T-helper 2 cell treated with Interferon-gamma antibody and Interleukin-4, amounts not matched to agents 5 μg/mL and 100 μg/mL, for 36 hours (primary cell): ENCODE measurements at regions not wholly inside any gene's neighbourhood (a gene's known extent, or its start where the extent isn't known, plus 50 kb on each side); places are given as distances from the start of the nearest gene placed in this dataset.

ENCODE experiments used
- DNase-seq: peaks from one replicate; pipeline ENCODE4 v3.0.0; 2021; ENCODE audit warnings: low spot score
- H3K27ac Mint-ChIP-seq: one replicate; pipeline ENCODE4 v1.8.0; 2021; ENCODE audit warnings: mild to moderate bottlenecking, mixed read lengths
- H3K27me3 Mint-ChIP-seq: one replicate; pipeline ENCODE4 v1.8.0; 2021; ENCODE audit warnings: low read depth, mixed read lengths
- H3K36me3 Mint-ChIP-seq: one replicate; pipeline ENCODE4 v1.8.0; 2021; ENCODE audit warnings: low read depth, mixed read lengths
- H3K4me1 Mint-ChIP-seq: one replicate; pipeline ENCODE4 v1.8.0; 2021; ENCODE audit warnings: low read depth, mixed read lengths
- H3K4me3 Mint-ChIP-seq: one replicate; pipeline ENCODE4 v1.8.0; 2022; ENCODE audit warnings: mild to moderate bottlenecking, moderate library complexity, mixed read lengths
- H3K9me3 Mint-ChIP-seq: one replicate; pipeline ENCODE4 v1.8.0; 2021; ENCODE audit warnings: mixed read lengths

DNA sequence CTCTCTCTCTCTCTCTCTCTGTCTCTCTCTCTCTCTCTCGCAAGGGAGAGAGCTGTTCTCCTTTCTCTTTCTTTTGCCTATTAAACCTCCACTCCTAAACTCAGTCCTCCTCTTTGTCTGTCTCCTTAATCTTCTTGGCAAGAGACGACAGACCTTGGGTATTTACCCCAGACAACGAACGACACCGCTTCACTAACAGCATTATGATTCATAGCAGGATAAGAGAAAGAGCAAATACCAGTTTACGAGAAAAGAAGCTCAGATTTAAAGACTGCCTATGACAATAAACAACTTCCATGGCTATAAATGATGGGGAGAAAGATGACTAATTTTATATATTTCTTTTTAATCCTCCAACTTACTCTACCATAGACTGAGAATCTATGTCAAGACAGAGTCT is 1396.5 kb upstream of the CELF2 start:
- H3K27ac Mint-ChIP-seq, result no peak overlapping the region
- H3K4me3 Mint-ChIP-seq, result no peak overlapping the region
- H3K4me1 Mint-ChIP-seq, result no peaks in the 10 kb centered on the region
- no peak for DNase-seq
- H3K9me3 Mint-ChIP-seq, result no peaks in the 10 kb centered on the region
- H3K27me3 Mint-ChIP-seq, result no peaks in the 10 kb centered on the region
- no peaks in the 10 kb centered on the region for H3K36me3 Mint-ChIP-seq

DNA sequence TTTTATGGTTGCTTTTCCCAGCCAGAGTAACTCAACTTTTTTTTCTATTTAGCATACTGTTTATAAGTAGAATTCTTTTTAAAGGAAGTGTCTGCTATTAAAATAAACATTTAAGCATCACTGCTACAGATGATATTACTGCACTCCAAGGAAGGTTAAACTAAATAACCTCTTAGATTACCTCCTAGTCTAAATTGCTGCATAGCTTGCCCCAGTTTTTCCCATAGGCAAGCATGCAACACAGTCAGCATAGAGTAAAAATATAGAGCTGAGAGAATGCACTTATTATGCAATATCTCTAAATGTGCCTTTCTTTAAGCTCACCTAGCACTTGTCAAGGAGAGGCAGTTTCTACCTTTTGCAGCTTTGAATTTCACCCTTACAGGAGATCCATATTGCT is 1392.4 kb upstream of the CELF2 start:
- no peak overlapping the region for H3K4me3 Mint-ChIP-seq
- no peaks in the 10 kb centered on the region for H3K9me3 Mint-ChIP-seq
- no peaks in the 10 kb centered on the region for H3K4me1 Mint-ChIP-seq
- DNase-seq, result no peak
- no peak overlapping the region for H3K27ac Mint-ChIP-seq
- no peaks in the 10 kb centered on the region for H3K36me3 Mint-ChIP-seq
- H3K27me3 Mint-ChIP-seq, result no peaks in the 10 kb centered on the region

DNA sequence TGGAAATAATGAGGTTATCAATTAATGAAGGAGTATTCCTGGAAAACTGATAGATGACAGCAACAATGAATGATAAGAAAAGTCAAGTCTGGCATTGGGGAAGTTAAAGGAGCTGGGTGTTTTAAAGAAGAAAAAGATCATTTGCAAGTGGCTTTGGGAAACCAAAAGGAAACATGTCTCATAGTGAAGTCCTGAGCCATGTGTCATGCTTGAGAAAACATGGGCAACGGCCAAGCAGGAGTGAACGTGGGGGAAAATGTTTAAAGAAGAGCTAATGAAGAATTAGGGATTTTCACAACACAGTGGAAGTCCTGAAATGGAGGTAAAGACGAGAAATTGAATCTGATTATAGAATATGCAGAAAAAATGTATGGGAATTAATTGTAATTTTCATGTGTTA is 1383.2 kb upstream of the CELF2 start:
- Mint-ChIP-seq H3K4me3 (no peak overlapping the region), H3K27me3 (no peaks in the 10 kb centered on the region)
- no peak for DNase-seq

DNA sequence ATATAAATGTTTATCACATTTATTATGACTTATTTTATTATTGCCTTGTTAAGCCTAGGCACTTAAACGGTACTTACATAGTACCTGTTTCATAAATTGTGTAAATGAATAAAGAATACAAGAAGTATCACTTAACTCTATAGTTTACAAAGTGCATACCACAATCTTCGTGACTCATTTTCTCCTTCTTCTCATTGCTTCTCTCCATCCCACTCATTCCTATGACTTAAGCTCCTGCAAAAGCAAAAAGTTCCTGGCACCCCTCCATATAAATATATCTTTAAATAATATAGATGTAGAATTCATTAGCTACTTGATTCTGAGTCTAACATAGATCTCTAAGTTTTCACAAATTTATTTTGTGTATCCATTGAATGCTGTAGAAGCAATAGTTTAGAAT is 1382.0 kb upstream of the CELF2 start:
- Mint-ChIP-seq H3K9me3 (no peaks in the 10 kb centered on the region), H3K4me1 (no peaks in the 10 kb centered on the region), H3K36me3 (no peaks in the 10 kb centered on the region), H3K27ac (no peak overlapping the region), H3K4me3 (no peak overlapping the region), H3K27me3 (no peaks in the 10 kb centered on the region)
- DNase-seq, result no peak

More for the DNA sequence above, 1383.2 kb upstream of the CELF2 start:
- no peak overlapping the region for H3K27ac Mint-ChIP-seq
- H3K9me3 Mint-ChIP-seq, result no peaks in the 10 kb centered on the region
- no peaks in the 10 kb centered on the region for H3K4me1 Mint-ChIP-seq
- no peaks in the 10 kb centered on the region for H3K36me3 Mint-ChIP-seq

DNA sequence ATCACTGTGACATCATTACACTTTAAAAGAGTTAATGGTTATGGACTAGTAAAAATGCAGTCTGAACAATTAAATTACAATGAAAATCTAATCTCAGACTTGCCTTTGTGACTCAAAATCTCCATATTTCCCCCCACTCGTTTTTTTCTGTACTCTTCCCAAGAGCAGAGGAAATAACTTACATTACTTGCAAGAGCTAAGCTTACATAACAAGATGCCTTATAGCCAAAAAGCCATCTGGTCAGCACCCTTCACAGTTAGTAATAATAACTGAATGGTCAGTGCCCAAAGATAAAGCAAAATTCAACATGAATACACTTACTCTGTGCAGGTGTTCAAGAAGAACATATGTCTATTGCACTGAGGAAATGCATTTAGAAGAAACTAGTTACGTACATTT is 1381.5 kb upstream of the CELF2 start:
- Mint-ChIP-seq H3K27ac (no peak overlapping the region), H3K4me1 (no peaks in the 10 kb centered on the region), H3K4me3 (no peak overlapping the region), H3K36me3 (no peaks in the 10 kb centered on the region), H3K27me3 (no peaks in the 10 kb centered on the region), H3K9me3 (no peaks in the 10 kb centered on the region)
- no peak for DNase-seq

DNA sequence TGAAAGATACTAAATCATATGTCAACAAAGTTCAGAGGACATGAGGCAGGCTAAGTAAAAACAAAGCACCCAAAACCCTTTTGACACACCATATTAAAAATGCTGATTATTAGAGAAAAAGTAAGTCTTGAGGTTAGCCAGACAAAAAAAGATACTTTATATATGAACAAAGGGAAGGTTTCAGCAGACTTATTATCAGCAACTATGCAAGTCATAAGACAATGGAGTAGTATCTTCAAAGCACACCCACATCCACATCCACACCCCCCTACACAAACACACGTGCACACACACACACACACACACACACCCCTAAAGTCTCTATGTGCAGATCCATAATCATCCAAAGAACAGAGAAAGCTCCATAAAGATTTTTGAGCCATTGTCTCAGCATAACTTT is 1373.9 kb upstream of the CELF2 start:
- Mint-ChIP-seq H3K9me3 (no peaks in the 10 kb centered on the region), H3K27me3 (no peaks in the 10 kb centered on the region), H3K27ac (no peak overlapping the region), H3K4me3 (no peak overlapping the region), H3K36me3 (no peaks in the 10 kb centered on the region), H3K4me1 (no peaks in the 10 kb centered on the region)
- DNase-seq, result no peak

DNA sequence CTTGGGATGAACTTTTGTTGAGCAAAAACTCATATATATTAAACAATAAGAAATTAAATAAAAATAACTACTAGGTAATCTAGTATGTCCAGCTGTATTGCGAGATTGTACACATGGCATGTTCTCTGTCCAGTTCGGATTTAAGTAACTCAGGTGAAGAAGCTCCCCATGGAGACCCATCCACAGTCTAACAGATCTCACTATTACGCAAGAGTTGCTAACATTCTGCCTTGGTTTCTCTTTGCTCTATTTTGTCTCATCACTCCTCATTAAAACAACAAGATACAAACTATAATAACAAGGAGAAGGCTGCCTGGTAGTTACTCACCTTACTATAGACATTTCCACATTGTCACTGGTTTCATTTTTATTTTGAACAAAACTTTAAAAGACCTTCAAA is 1372.3 kb upstream of the CELF2 start:
- Mint-ChIP-seq H3K36me3 (no peaks in the 10 kb centered on the region), H3K4me3 (no peak overlapping the region), H3K4me1 (no peaks in the 10 kb centered on the region), H3K27me3 (no peaks in the 10 kb centered on the region), H3K9me3 (no peaks in the 10 kb centered on the region), H3K27ac (no peak overlapping the region)
- no peak for DNase-seq

DNA sequence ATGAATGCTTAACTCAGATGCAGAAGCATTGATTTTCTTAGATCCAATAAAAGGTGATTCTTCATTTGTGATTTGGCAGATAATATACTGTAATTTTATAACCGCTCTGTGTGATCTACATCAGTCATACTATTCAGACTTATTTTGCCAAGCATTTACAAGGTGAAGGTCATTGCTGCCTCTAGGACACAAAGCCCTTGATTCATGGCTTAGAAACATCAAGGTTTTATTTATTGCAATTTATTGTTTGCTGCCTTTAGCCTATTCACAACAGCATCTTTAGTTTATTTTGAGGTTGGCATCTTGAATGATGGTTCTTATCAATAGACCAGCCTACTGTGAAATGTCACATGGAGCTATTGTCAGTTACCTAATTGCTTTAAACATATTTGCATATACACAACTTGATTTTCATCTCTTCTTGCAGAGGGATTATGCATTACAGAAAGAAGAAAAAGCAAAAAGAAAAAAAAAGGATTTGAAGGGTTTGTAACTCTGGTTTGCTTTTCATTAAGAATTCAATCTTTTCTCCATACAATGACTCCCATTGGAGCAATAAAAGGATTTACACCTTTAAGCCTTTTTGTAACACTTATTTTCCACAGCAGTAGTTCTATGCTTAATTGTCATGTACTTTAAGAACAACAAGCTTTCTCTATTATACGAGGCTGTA is 1371.6 kb upstream of the CELF2 start:
- no peak overlapping the region for H3K27ac Mint-ChIP-seq

DNA sequence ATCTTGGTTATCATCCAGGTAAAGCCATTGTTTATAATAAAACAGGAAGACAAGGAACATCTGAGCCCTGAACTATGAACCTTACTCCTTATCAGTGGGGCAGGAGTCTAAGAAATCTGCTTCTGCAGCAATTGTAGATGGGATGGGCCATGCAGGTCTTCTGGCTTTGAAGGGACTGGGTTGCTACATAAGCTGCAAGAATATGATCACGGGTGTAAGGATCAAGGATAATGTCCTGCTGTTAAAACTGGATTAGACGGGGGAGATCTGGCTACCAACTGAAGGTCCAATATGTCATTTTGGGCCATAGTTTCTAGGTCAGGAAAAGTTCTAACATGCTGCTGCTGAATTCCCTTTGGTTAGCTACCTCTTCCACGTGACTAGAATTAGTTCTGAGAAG is 1363.4 kb upstream of the CELF2 start:
- no peaks in the 10 kb centered on the region for H3K9me3 Mint-ChIP-seq
- no peaks in the 10 kb centered on the region for H3K36me3 Mint-ChIP-seq
- no peak overlapping the region for H3K4me3 Mint-ChIP-seq
- no peak for DNase-seq
- no peak overlapping the region for H3K27ac Mint-ChIP-seq
- no peaks in the 10 kb centered on the region for H3K27me3 Mint-ChIP-seq
- no peaks in the 10 kb centered on the region for H3K4me1 Mint-ChIP-seq

More for the DNA sequence above, 1371.6 kb upstream of the CELF2 start:
- no peaks in the 10 kb centered on the region for H3K36me3 Mint-ChIP-seq
- no peaks in the 10 kb centered on the region for H3K9me3 Mint-ChIP-seq
- no peaks in the 10 kb centered on the region for H3K27me3 Mint-ChIP-seq
- no peak overlapping the region for H3K4me3 Mint-ChIP-seq
- DNase-seq, result no peak
- H3K4me1 Mint-ChIP-seq, result no peaks in the 10 kb centered on the region

DNA sequence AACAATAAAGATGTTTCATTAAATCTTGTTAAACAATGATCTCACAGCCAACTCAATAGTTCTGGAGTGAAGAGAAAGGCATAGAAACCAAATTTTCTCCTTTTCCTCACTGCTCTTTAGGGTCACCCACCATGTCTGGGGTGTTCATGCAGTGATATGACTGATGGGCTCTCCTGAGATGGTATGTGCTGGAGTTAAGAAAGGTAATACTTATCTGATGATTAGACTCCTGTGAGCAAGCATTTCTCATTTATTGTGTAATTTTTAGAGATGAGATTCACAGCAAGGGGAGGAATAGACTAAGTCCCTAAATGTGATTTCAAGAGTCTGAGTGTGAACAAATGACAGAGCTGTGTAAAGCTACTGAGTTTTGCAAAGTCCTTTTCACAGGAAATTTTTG is 1361.3 kb upstream of the CELF2 start:
- Mint-ChIP-seq H3K27ac (no peak overlapping the region), H3K27me3 (no peaks in the 10 kb centered on the region), H3K36me3 (no peaks in the 10 kb centered on the region), H3K9me3 (no peaks in the 10 kb centered on the region), H3K4me3 (no peak overlapping the region), H3K4me1 (no peaks in the 10 kb centered on the region)
- DNase-seq, result no peak

DNA sequence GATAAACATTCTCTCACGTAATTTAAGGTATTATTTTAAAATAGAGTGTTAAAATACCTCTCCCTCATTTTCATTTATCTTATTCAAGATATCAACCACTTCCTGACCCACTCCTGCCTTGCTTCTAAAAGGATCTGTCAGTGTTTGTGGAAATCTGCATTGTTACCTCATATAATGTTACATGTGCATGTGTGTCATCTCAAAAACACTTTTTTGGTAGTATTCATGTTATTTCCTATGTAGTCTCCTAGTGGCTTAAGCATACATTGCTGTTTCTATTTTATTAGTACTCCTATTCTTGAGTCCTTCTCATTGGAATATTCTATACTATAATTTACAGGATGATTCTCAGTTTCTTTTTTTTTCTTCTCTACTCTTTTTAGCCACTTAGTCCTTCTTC is 1360.7 kb upstream of the CELF2 start:
- no peak for DNase-seq
- Mint-ChIP-seq H3K27me3 (no peaks in the 10 kb centered on the region), H3K4me3 (no peak overlapping the region), H3K4me1 (no peaks in the 10 kb centered on the region), H3K27ac (no peak overlapping the region), H3K36me3 (no peaks in the 10 kb centered on the region), H3K9me3 (no peaks in the 10 kb centered on the region)

DNA sequence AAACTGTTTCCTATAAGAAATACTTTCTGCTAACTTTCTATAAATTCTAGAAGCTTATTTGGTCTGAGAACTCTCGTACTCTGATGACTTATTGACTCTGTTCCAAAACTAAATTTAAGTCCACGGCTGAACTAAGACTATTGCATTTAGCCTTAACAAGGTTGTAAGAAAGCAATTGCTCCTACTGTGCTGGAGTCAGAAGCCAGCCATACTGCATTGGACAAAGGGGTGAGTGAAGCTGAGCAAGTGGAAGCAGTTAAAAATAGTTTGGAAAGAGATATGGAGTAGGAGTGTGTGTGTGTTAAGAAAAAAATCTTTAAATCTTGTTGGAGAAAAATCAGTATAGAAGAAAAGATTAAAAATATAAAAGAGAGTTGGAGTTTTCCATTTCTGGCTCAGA is 1360.1 kb upstream of the CELF2 start:
- no peaks in the 10 kb centered on the region for H3K27me3 Mint-ChIP-seq

DNA sequence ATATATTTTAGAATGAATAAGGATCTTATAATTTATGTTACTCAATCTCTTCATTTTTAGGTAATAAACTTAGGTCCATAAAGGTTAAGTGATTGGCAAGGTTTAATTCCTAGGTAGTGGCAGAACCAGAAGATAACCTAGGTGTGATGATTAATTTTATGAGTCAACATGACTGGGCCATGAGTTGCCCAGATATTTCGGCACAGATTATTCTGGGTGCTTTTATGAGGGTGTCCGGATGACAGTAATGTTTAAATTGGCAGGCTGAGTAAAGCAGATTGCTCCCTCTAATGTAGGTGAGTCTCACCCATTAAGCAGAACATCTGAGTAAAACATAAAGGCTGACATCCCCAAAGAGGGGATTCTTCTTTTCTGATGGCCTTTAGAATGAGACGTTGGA is 1349.3 kb upstream of the CELF2 start:
- H3K36me3 Mint-ChIP-seq, result no peaks in the 10 kb centered on the region
- no peak overlapping the region for H3K27ac Mint-ChIP-seq
- H3K27me3 Mint-ChIP-seq, result no peaks in the 10 kb centered on the region
- DNase-seq, result no peak
- no peaks in the 10 kb centered on the region for H3K9me3 Mint-ChIP-seq
- no peak overlapping the region for H3K4me3 Mint-ChIP-seq
- H3K4me1 Mint-ChIP-seq, result no peaks in the 10 kb centered on the region

More for the DNA sequence above, 1360.1 kb upstream of the CELF2 start:
- no peak for DNase-seq
- Mint-ChIP-seq H3K9me3 (no peaks in the 10 kb centered on the region), H3K4me1 (no peaks in the 10 kb centered on the region), H3K27ac (no peak overlapping the region), H3K4me3 (no peak overlapping the region), H3K36me3 (no peaks in the 10 kb centered on the region)

DNA sequence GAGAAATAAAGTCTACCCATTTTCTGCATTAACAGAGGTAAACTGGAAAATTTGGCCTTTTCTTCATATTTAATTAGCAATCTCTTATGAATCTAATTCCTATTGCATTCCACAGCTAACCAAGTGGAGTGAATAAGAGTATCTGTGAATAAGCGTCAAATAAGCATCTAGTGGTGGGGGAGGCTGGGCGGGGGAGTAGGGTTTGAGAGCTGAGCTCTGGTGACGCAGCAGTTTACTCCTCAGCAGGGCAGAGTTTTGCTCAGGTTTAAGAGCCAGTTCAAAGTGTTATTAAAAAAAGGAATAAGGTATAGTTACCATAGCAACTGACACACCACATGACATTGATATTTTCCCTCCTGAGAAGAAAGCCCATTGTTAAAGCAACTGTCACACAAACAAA is 1346.8 kb upstream of the CELF2 start:
- Mint-ChIP-seq H3K4me3 (no peak overlapping the region), H3K9me3 (no peaks in the 10 kb centered on the region), H3K4me1 (no peaks in the 10 kb centered on the region), H3K27me3 (no peaks in the 10 kb centered on the region), H3K27ac (no peak overlapping the region), H3K36me3 (no peaks in the 10 kb centered on the region)
- no peak for DNase-seq

DNA sequence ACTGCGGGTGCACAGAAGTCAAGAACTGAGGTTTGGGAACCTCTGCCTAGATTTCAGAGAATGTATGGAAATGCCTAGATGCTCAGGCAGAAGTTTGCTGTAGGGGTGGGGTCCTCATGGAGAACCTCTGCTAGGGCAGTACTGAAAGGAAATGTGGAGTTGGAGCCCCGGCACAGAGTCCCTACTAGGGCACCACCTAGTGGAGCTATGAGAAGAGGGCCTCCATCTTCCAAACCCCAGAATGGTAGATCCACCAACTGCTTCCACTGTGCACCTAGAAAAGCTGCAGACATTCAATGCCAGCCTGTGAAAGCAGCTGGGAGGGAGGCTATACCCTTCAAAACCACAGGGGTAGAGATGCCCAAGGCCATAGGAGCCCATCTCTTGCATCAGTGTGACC is 1336.0 kb upstream of the CELF2 start:
- Mint-ChIP-seq H3K9me3 (no peaks in the 10 kb centered on the region), H3K36me3 (no peaks in the 10 kb centered on the region), H3K4me1 (no peaks in the 10 kb centered on the region), H3K4me3 (no peak overlapping the region), H3K27ac (no peak overlapping the region), H3K27me3 (no peaks in the 10 kb centered on the region)
- no peak for DNase-seq
